Parathyroid adenoma (tissue), 2 donors: ENCODE measurements at regions not wholly inside any gene's neighbourhood (a gene's known extent, or its start where the extent isn't known, plus 50 kb on each side); places are given as distances from the start of the nearest gene placed in this dataset.
"Not testable (repeated sequence)": the region's sequence is repeated elsewhere in the genome, so short reads cannot be mapped to it uniquely, and the experiment has no call there.

ENCODE experiments used
- H2AFZ ChIP-seq: fragments of 300-600 bp; sonication (generic); one replicate; pipeline ENCODE4 v1.7.0; 2017; ENCODE audit warnings: antibody characterized with exemption, mild to moderate bottlenecking
- H3K27ac ChIP-seq: fragments of 300-600 bp; sonication (generic); one replicate; pipeline ENCODE4 v1.7.0; 2017
- H3K27me3 ChIP-seq: fragments of 300-600 bp; sonication (generic); one replicate; pipeline ENCODE4 v1.7.0; 2017; ENCODE audit warnings: low read length; ENCODE audit not compliant: control insufficient read depth, insufficient read depth
- H3K36me3 ChIP-seq: fragments of 300-600 bp; sonication (generic); one replicate; pipeline ENCODE4 v1.7.0; 2017; ENCODE audit warnings: low read length; ENCODE audit not compliant: control insufficient read depth, insufficient read depth
- H3K4me1 ChIP-seq: fragments of 300-600 bp; sonication (generic); one replicate; pipeline ENCODE4 v1.7.0; 2017; ENCODE audit warnings: control low read depth
- H3K4me2 ChIP-seq: fragments of 300-600 bp; sonication (generic); one replicate; pipeline ENCODE4 v1.7.0; 2017; ENCODE audit warnings: low read length
- H3K4me3 ChIP-seq: fragments of 300-600 bp; sonication (generic); one replicate; pipeline ENCODE4 v1.7.0; 2017; ENCODE audit warnings: low read depth, low read length
- H3K79me2 ChIP-seq: fragments of 300-600 bp; sonication (generic); one replicate; pipeline ENCODE4 v1.7.0; 2017; ENCODE audit warnings: control low read depth
- H3K9ac ChIP-seq: fragments of 300-600 bp; sonication (generic); one replicate; pipeline ENCODE4 v1.7.0; 2017; ENCODE audit warnings: mild to moderate bottlenecking
- H3K9me3 ChIP-seq: fragments of 300-600 bp; sonication (generic); one replicate; pipeline ENCODE4 v1.7.0; 2017; ENCODE audit warnings: low read length; ENCODE audit not compliant: control insufficient read depth
- CTCF ChIP-seq: fragments of 300-600 bp; sonication (generic); IDR thresholded peaks from one replicate; pipeline ENCODE4 v1.7.0; 2017; ENCODE audit warnings: antibody characterized with exemption, mild to moderate bottlenecking
- donor health status: primary hyperparathyroidism.

GRCh38 chr6:56732517-56732916 is 89.8 kb upstream of the DST start:
- Histone ChIP-seq H3K4me1 (no peaks in the 10 kb centered on the region), H3K4me3 (no peak overlapping the region), H3K4me2 (no peak overlapping the region), H3K36me3 (no peaks in the 10 kb centered on the region), H3K9me3 (no peaks in the 10 kb centered on the region), H3K27ac (no peak overlapping the region), H3K9ac (no peak overlapping the region), H3K79me2 (no peaks in the 10 kb centered on the region), H3K27me3 (no peaks in the 10 kb centered on the region), H2AFZ (no peak overlapping the region)
- TF ChIP-seq CTCF = no peak

- Histone ChIP-seq H3K9me3 (no peaks in the 10 kb centered on the region), H2AFZ (no peak overlapping the region), H3K36me3 (no peaks in the 10 kb centered on the region), H3K27me3 (no peaks in the 10 kb centered on the region), H3K4me3 (no peak overlapping the region), H3K4me1 (no peaks in the 10 kb centered on the region), H3K4me2 (no peak overlapping the region), H3K27ac (no peak overlapping the region), H3K9ac (no peak overlapping the region), H3K79me2 (no peaks in the 10 kb centered on the region)
- no peak for TF ChIP-seq CTCF
Observed at GRCh38 chr6:56730663-56731529, 88.2 kb upstream of the DST start.

- H3K27me3 ChIP-seq = no peaks in the 10 kb centered on the region
- no peak overlapping the region for H2AFZ ChIP-seq
- no peak overlapping the region for H3K27ac ChIP-seq
- no peaks in the 10 kb centered on the region for H3K9me3 ChIP-seq
- no peaks in the 10 kb centered on the region for H3K36me3 ChIP-seq
- H3K9ac ChIP-seq = no peak overlapping the region
- no peak overlapping the region for H3K4me2 ChIP-seq
- no peak overlapping the region for H3K4me3 ChIP-seq
- H3K79me2 ChIP-seq = no peaks in the 10 kb centered on the region
- no peak for TF ChIP-seq CTCF
- H3K4me1 ChIP-seq = peaks cover 3% of the 10 kb centered on the region
Observed at GRCh38 chr6:56729719-56730118, 87.0 kb upstream of the DST start.

- H3K27me3 ChIP-seq, H3K36me3 ChIP-seq, H3K4me2 ChIP-seq, H2AFZ ChIP-seq, H3K9me3 ChIP-seq, H3K4me3 ChIP-seq, H3K27ac ChIP-seq, H3K9ac ChIP-seq, H3K79me2 ChIP-seq, H3K4me1 ChIP-seq: not testable (repeated sequence)
Observed at GRCh38 chr6:56729166-56729565, 86.5 kb upstream of the DST start.

GRCh38 chr6:56727097-56727850 is 84.6 kb upstream of the DST start:
- peaks cover 3% of the 10 kb centered on the region for H3K4me1 ChIP-seq
- no peak for TF ChIP-seq CTCF

More at GRCh38 chr6:56727097-56727850, 84.6 kb upstream of the DST start:
- peaks cover 3% of the 10 kb centered on the region for H3K79me2 ChIP-seq
- no peak overlapping the region for H3K9ac ChIP-seq
- H3K27me3 ChIP-seq = no peaks in the 10 kb centered on the region
- no peaks in the 10 kb centered on the region for H3K36me3 ChIP-seq
- H3K27ac ChIP-seq = no peak overlapping the region
- H3K9me3 ChIP-seq = no peaks in the 10 kb centered on the region
- H2AFZ ChIP-seq = no peak overlapping the region
- no peak overlapping the region for H3K4me3 ChIP-seq
- no peak overlapping the region for H3K4me2 ChIP-seq
